A673 (cell line): ENCODE measurements at regions not wholly inside any gene's neighbourhood (a gene's known extent, or its start where the extent isn't known, plus 50 kb on each side); places are given as distances from the start of the nearest gene placed in this dataset.

Experiments used
- BruUV-seq: library from RNA; stranded (reverse); fragments of 400-500 nt; replicated peaks from 2 replicates; lab custom pipeline; 2021; lab: Mats Ljungman, UMichigan
- CTCF ChIA-PET: fragments of 300-600 bp; sonication (Branson Sonifier 250); formaldehyde crosslinking; loops from one replicate; lab custom pipeline; 2022; ENCODE audit warnings: antibody characterized with exemption; lab: Charles Lee
- POLR2A ChIA-PET: fragments of 300-600 bp; sonication (Branson Sonifier 250); formaldehyde crosslinking; loops from one replicate; lab custom pipeline; 2022; ENCODE audit warnings: antibody characterized with exemption; ENCODE audit not compliant: low non-redundant PET; lab: Charles Lee
- DNase-seq: peaks from one replicate; pipeline ENCODE4 v3.0.0-alpha.2; 2015; ENCODE audit warnings: low spot score
- H3K27ac ChIP-seq: fragments of 200-600 bp; sonication (generic); 2 replicates; pipeline ENCODE4 v1.5.1; 2016; ENCODE audit warnings: mixed run types, low read depth, mild to moderate bottlenecking, mixed read lengths, antibody characterized with exemption, low read length; ENCODE audit not compliant: poor library complexity, severe bottlenecking
- H3K27me3 ChIP-seq: fragments of 200-600 bp; sonication (generic); replicated peaks from 2 replicates; pipeline ENCODE4 v1.6.1; 2017; ENCODE audit warnings: mixed run types, low read depth, mild to moderate bottlenecking, mixed read lengths, antibody characterized with exemption, low read length; ENCODE audit not compliant: insufficient read depth, poor library complexity
- H3K36me3 ChIP-seq: fragments of 200-600 bp; sonication (generic); 2 replicates; pipeline ENCODE4 v1.6.1; 2016; ENCODE audit warnings: mixed run types, mild to moderate bottlenecking, mixed read lengths, antibody characterized with exemption, low read length; ENCODE audit not compliant: insufficient read depth, poor library complexity, severe bottlenecking
- H3K4me1 ChIP-seq: fragments of 200-600 bp; sonication (generic); 2 replicates; pipeline ENCODE4 v1.6.1; 2017; ENCODE audit warnings: mixed run types, mild to moderate bottlenecking, mixed read lengths, antibody characterized with exemption, low read length; ENCODE audit not compliant: insufficient read depth, poor library complexity, severe bottlenecking
- H3K4me3 ChIP-seq: fragments of 200-600 bp; sonication (generic); 2 replicates; pipeline ENCODE4 v1.5.1; 2016; ENCODE audit warnings: low read depth, mixed run types, mild to moderate bottlenecking, mixed read lengths, low read length; ENCODE audit not compliant: poor library complexity, severe bottlenecking
- H3K9me3 ChIP-seq: fragments of 200-600 bp; sonication (generic); 2 replicates; pipeline ENCODE4 v1.6.1; 2016; ENCODE audit warnings: mixed run types, low read depth, mild to moderate bottlenecking, mixed read lengths, antibody characterized with exemption, low read length; ENCODE audit not compliant: poor library complexity, severe bottlenecking
- CTCF ChIP-seq: fragments of 300-800, 200-600 bp; sonication (generic); conservative IDR thresholded peaks from 2 replicates; pipeline ENCODE4 v1.5.1; 2017; ENCODE audit warnings: low read depth, mild to moderate bottlenecking, antibody characterized with exemption, low read length, moderate library complexity, mixed read lengths
- EZH2 ChIP-seq: fragments of 200-600 bp; sonication (generic); IDR thresholded peaks from 2 replicates; pipeline ENCODE4 v1.6.1; 2017; ENCODE audit warnings: borderline replicate concordance, low read depth, mild to moderate bottlenecking, mixed read lengths, antibody characterized with exemption, low read length; ENCODE audit not compliant: poor library complexity, severe bottlenecking
- intact Hi-C: fragments of 100-400 bp; cut with micrococcal nuclease; formaldehyde crosslinking; loops from one replicate; pipeline ENCODE4 v1.10.0; 2022; ENCODE audit not compliant: unreplicated experiment

GRCh38 chr10:90577569-90577968 is 280.3 kb downstream of the HTR7 start:
- TF ChIP-seq EZH2 (no peak), CTCF (no peak)
- no peak overlapping the region for H3K4me3 ChIP-seq
- CTCF ChIA-PET = no interaction called here
- H3K36me3 ChIP-seq = no peaks in the 10 kb centered on the region
- no TSS peak for BruUV-seq
- H3K27me3 ChIP-seq = peaks cover 2% of the 10 kb centered on the region
- H3K27ac ChIP-seq = no peak overlapping the region
- no peak for DNase-seq
- no peaks in the 10 kb centered on the region for H3K9me3 ChIP-seq
- intact Hi-C loops = no loop called here
- no peaks in the 10 kb centered on the region for H3K4me1 ChIP-seq
- POLR2A ChIA-PET = no interaction called here

GRCh38 chr10:90579602-90580242 is 278.1 kb downstream of the HTR7 start:
- Histone ChIP-seq H3K27me3 (peaks cover 2% of the 10 kb centered on the region), H3K4me3 (no peak overlapping the region), H3K9me3 (no peaks in the 10 kb centered on the region), H3K27ac (no peak overlapping the region), H3K36me3 (no peaks in the 10 kb centered on the region), H3K4me1 (no peaks in the 10 kb centered on the region)
- BruUV-seq = no TSS peak
- TF ChIP-seq EZH2 (no peak), CTCF (no peak)
- POLR2A ChIA-PET = no interaction called here
- intact Hi-C loops = no loop called here
- CTCF ChIA-PET = no interaction called here
- DNase-seq = no peak

- no peak for TF ChIP-seq CTCF
- TF ChIP-seq EZH2 = no peak
- Histone ChIP-seq H3K27me3 (peaks cover 2% of the 10 kb centered on the region), H3K4me3 (no peak overlapping the region), H3K36me3 (no peaks in the 10 kb centered on the region), H3K9me3 (no peaks in the 10 kb centered on the region), H3K4me1 (no peaks in the 10 kb centered on the region), H3K27ac (no peak overlapping the region)
- ChIA-PET POLR2A (no interaction called here), CTCF (no interaction called here)
- intact Hi-C loops = no loop called here
- DNase-seq = no peak
- no TSS peak for BruUV-seq
Measured at GRCh38 chr10:90583416-90583815, 274.4 kb downstream of the HTR7 start.
